Astrocyte (in vitro differentiated cells and primary cell): ENCODE measurements at regions not wholly inside any gene's neighbourhood (a gene's known extent, or its start where the extent isn't known, plus 50 kb on each side); places are given as distances from the start of the nearest gene placed in this dataset.

Experiments used
- CTCF ChIP-seq: IDR thresholded peaks from 2 replicates; pipeline ENCODE4 v1.5.1; 2011; ENCODE audit warnings: low read depth, mild to moderate bottlenecking, inconsistent platforms, low read length, moderate library complexity; ENCODE audit not compliant: insufficient read depth
- EZH2 ChIP-seq: IDR thresholded peaks from 2 replicates; pipeline ENCODE4 v1.6.1; 2012; ENCODE audit warnings: mild to moderate bottlenecking, low read length, inconsistent platforms; ENCODE audit not compliant: insufficient read depth

DNA sequence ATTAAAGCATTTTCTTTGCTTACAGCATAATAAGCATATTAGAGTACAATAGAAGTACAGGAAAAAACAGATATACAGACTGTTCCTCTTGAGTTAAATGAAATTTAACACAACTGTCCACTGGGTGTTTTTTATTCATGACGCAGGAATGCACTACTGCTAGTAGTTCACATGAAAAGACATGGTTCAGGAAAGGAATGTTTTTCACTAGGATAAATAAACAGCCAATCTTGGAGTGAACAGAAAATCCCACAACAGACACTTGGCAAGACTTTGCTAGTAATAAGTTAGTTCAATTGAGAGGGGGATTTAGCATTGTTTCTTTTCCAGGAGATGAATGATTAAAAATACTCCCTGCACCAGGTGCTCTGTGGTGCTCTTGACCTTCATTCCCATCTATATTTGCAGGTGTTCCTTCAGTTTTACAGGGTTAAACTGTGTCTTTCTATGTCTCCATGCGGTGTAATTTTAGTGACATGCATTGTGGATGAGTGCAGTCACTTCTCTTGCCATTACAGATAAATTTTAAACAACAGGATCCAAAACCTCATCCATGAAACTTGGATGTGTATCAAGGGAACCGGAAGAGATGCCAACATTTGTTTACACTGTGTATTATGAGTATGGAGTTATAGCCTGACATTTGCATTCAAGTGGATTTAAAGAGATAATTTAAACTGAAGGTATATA, 796.6 kb downstream of the DSC3 start:
- TF ChIP-seq CTCF (no peak), EZH2 (no peak)
